NCI-H1092 treated with DMSO at 0.1 percent for 48 hours (cell line): ENCODE measurements at regions not wholly inside any gene's neighbourhood (a gene's known extent, or its start where the extent isn't known, plus 50 kb on each side); places are given as distances from the start of the nearest gene placed in this dataset.

Source experiments
- DNase-seq: peaks from one replicate; lab custom pipeline; 2025; lab: John Stamatoyannopoulos, UW

- no peak for DNase-seq
These were observed 290.4 kb downstream of the OLFM3 start for GRCh38 chr1:101706366-101706765.

- no peak for DNase-seq
These were observed 287.0 kb downstream of the OLFM3 start for GRCh38 chr1:101709721-101710120.

DNA sequence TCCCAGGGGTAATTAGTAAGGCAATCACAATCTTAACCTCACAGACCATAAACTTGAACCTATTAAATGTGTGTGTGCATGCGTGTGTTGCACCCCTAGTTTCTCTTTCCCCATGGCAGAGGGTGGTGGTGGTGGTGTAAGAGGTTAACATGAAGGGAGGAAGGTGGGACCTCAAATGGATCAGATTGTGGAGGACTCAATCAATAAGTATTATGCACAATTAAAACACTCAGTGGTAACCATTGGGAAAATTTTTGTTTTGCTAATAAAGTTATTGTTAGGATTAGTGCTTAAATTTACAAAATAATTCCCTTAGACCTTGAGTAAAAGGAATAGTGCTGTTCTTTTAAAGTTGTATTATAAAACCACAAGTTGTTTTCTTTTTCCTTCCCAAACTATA, 283.0 kb downstream of the OLFM3 start:
- DNase-seq = no peak

GRCh38 chr1:101723415-101723814, 273.3 kb downstream of the OLFM3 start:
- DNase-seq = no peak

DNA sequence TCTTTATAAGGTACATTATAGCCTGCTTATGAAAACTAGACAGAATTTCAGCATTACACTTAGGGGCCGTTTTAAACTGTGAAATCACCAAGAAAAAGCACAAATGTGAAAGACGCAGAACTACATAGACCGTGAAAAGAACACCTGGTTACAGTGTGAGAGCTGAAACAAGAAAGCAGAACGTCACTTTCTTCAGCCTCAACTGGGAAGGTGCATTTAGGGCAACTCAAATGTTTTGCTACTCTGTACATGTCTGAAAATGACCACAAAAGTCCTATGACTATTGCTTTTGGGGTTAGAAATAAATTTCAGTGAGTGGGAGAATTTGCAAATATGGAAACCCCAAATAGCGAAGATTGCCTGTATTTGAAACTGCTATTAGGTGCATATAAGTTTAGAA, 268.7 kb downstream of the OLFM3 start:
- DNase-seq = no peak

DNA sequence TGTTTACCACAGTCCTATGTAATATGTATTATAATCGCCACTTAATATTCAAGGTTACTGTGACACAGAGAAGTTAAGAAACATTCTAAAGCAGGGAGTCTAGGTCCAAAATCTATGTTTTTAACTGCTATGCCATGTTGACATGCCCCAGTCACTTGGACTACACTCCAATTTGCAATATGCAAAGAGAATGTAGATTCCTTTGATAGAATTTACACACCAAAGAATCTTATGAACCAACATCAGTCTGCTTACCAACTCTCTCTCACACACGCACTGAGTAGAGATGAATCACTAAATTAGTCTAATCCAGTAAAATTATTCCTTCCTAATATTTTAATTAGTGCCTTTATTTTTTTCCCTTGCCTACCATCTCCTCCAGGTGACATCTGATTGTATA, 266.2 kb downstream of the OLFM3 start:
- DNase-seq = no peak

GRCh38 chr1:101732261-101732660, 264.5 kb downstream of the OLFM3 start:
- no peak for DNase-seq

GRCh38 chr1:101733340-101733739, 263.4 kb downstream of the OLFM3 start:
- DNase-seq = no peak

DNA sequence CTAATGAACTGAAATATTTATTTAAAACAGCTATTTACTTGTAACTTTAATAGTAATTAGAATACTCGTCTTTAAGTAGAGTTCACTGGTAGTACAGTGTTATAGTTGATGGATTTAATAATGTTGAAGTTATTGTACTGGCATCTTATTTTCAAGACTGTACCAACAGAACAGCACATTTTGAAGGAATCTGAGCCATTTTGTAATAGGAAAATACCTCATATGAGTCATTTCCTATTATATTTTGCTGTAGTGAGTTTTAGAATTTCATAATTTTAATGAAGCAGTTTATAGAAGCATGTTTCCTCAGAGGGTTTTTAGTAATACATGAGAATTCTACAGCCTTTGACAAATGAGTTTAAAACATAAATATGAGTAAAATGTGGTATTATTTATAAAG, 258.3 kb downstream of the OLFM3 start:
- no peak for DNase-seq

DNA sequence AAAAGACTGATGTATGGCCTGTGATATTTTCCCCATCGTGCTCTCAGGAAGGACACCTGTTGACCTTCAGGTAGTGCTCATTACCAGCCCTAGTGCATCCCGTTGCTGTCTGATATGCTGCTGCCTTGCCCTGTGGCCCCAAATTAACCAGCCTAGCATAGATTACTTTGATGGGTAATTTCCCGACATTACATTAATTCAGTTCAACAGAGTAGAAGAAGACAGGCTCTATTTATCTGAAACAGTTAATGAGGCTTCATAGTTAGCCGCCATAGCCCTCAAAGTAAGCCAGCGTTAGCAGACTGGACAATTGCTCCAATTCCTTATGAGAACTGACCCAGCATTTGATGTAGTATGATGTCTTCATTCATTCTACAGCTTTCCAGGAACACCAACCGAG, 257.6 kb downstream of the OLFM3 start:
- no peak for DNase-seq

GRCh38 chr1:101739826-101740330, 256.8 kb downstream of the OLFM3 start:
- no peak for DNase-seq

DNA sequence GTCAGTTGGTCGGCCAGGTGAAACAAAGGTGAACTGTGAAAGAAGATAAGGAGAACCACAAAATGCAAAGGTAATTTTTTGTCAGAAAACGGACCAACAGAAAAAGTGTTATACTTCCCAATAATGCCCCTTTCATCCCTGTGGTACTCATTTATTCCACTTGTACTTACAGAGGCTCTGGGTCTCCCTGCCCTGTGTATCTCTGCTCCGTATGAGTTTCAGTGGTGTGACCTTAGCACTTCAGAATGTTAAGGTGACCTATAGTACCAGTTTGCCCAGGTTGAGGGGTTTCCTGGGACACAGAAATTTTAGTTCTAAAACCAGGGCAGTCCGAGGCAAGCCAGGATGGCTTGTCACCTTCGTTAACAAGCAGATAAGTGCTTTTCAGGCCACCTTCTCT, 254.8 kb downstream of the OLFM3 start:
- DNase-seq = no peak

GRCh38 chr1:101742509-101742908, 254.2 kb downstream of the OLFM3 start:
- no peak for DNase-seq

GRCh38 chr1:101745551-101746270, 251.0 kb downstream of the OLFM3 start:
- no peak for DNase-seq

GRCh38 chr1:101748077-101748476, 248.6 kb downstream of the OLFM3 start:
- no peak for DNase-seq
